Retinal pigment epithelial cell (primary cell): ENCODE measurements at regions not wholly inside any gene's neighbourhood (a gene's known extent, or its start where the extent isn't known, plus 50 kb on each side); places are given as distances from the start of the nearest gene placed in this dataset.

Experiments
- DNase-seq: peaks from one replicate; pipeline ENCODE4 v3.0.0-alpha.2; 2010; ENCODE audit warnings: low read depth
- H3K4me3 ChIP-seq: 2 replicates; pipeline ENCODE4 v1.5.1; 2011; ENCODE audit warnings: mild to moderate bottlenecking, low read length, control low read depth, moderate library complexity
- TF ChIP-seq, protein P1 (sequence below): conservative IDR thresholded peaks from 2 replicates; pipeline ENCODE4 v1.5.1; 2011; ENCODE audit warnings: low read depth, low read length, control low read depth, inconsistent platforms

DNA sequence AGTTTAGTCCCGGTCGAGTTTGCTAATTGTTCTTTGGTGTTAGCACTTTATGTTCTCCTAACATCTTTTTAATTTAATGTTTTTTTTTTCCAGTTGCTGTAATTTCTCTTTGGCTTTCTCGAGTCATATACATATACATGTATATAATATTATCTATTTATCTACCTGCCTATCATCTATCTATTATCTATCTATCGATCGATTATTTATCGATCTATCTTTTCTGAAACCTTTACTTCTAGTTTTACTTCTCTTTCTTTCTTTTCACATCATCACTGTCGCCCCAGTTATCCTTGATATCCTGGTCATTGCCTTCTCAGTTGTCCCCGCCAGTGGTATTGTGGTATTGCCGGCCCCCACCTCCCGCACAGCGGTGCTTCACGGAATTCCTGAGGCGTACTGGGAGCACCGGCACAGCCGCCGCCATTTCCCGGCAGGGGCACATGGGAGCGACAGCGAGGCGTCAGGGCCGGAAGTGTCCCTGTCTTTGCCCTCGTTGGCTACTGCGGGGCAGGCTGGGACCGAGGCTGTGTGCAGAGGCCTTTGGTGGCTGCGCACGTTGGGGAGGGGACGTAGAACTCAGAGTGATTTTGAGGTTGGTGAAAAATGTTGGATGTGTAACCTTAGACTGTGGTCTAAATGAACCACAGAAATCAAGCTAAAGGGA, 101.1 kb downstream of the NUF2 start:
- H3K4me3 ChIP-seq: no peak overlapping the region
- DNase-seq: no peak
- TF ChIP-seq, protein P1, sequence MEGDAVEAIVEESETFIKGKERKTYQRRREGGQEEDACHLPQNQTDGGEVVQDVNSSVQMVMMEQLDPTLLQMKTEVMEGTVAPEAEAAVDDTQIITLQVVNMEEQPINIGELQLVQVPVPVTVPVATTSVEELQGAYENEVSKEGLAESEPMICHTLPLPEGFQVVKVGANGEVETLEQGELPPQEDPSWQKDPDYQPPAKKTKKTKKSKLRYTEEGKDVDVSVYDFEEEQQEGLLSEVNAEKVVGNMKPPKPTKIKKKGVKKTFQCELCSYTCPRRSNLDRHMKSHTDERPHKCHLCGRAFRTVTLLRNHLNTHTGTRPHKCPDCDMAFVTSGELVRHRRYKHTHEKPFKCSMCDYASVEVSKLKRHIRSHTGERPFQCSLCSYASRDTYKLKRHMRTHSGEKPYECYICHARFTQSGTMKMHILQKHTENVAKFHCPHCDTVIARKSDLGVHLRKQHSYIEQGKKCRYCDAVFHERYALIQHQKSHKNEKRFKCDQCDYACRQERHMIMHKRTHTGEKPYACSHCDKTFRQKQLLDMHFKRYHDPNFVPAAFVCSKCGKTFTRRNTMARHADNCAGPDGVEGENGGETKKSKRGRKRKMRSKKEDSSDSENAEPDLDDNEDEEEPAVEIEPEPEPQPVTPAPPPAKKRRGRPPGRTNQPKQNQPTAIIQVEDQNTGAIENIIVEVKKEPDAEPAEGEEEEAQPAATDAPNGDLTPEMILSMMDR: no peak

GRCh38 chr1:163426505-163427251, 104.9 kb downstream of the NUF2 start:
- TF ChIP-seq, protein P1: no peak
- no peak for DNase-seq
- H3K4me3 ChIP-seq: no peak overlapping the region

DNA sequence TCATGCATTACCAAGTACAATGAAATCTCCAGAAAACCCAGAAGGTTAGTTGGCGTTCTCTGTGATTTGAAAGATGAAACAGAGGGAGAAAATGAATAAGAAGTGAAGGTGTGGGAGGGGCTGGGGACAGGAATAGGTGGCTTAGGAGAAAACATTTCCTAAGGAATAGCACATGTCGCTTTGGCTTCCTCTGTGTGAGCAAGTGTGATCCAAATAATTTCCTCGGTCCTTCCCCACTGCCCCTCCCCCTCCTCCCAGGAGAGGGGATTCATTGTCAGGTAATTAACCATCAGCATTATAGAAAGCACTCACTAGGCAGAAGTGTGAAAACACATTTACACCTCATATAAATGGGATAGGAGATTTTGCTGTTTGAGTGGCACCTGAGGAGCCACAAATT, 105.5 kb downstream of the NUF2 start:
- TF ChIP-seq, protein P1: no peak
- H3K4me3 ChIP-seq: no peak overlapping the region
- no peak for DNase-seq

DNA sequence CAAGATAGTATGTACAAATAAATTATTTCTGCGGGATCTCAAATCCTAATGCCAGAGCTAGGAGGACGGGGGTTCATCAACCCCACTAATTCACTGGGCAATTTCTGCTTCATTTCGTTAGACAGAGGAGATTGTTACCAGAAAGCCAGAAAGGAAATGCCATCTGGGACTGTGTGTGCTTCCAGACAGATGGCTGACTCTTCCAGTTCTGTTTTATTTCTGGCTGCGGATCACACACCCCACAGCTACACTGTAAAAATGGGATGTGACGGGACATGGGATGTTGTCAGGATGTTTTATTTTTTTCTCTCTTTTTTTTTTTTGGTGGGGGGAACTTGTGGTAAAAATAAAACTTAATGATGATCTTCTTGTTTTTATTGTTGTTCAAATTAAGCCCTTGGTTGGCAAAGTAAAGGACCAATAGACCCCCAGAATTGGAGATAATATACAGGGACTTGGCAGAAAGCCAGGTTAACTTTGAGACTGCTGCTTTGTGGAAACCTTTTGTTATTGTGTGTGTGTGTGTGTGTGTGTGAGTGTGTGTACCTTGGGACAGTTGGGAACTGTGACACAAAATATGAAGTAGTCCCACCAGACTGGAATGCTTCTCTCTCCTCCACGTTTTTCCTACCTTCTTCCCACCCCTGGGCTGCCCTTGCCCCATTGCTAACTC, 114.5 kb downstream of the NUF2 start:
- H3K4me3 ChIP-seq: no peak overlapping the region
- DNase-seq: no peak
- TF ChIP-seq, protein P1: no peak

DNA sequence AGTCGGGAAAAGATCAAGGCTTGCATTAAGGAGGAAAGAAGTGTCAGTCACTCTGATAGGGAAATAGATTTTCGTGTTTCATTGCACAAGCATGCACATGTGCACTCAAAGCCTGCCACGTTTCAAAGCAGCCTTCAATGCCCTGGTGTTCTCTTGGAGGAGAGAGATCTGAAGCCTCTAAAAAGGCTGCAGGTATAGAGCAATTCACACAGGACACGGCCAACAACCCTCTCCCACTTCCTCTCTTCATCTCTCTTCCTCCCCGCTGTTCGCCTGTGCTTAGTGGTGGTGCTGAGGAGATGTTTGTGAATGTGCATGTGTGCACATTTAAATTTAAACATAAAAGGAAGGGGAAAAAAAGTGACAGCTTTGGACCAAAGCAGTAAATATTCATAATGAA, 117.7 kb downstream of the NUF2 start:
- TF ChIP-seq, protein P1: no peak
- DNase-seq: no peak
- no peak overlapping the region for H3K4me3 ChIP-seq

GRCh38 chr1:163440090-163440489, 118.3 kb downstream of the NUF2 start:
- H3K4me3 ChIP-seq: no peak overlapping the region
- no peak for DNase-seq
- TF ChIP-seq, protein P1: no peak
